ENCODE measurements at regions not wholly inside any gene's neighbourhood (a gene's known extent, or its start where the extent isn't known, plus 50 kb on each side); places are given as distances from the start of the nearest gene placed in this dataset.

GRCh38 chr12:105806400-105806770 is 332.4 kb downstream of the NUAK1 start:
- TF ChIP-seq CTCF (IDR thresholded peaks at IDR 0.05 in 2 of 3, conservative IDR thresholded peaks at IDR 0.05 in 1 of 3; ENCODE audit: control insufficient read depth in 2 of 3, extremely low read depth in 1 of 3, insufficient read depth in 1 of 3, low read depth in 3 of 3, low read length in 3 of 3) (no peak), ATF2 (IDR thresholded peaks at IDR 0.05; ENCODE audit: low read length) (no peak)
